ENCODE measurements at regions not wholly inside any gene's neighbourhood (a gene's known extent, or its start where the extent isn't known, plus 50 kb on each side); places are given as distances from the start of the nearest gene placed in this dataset.
A peak's percentile ranks its signal among the peaks of the same experiment; 100 is the strongest.
"Not testable (repeated sequence)": the region's sequence is repeated elsewhere in the genome, so short reads cannot be mapped to it uniquely, and the experiment has no call there.

DNA sequence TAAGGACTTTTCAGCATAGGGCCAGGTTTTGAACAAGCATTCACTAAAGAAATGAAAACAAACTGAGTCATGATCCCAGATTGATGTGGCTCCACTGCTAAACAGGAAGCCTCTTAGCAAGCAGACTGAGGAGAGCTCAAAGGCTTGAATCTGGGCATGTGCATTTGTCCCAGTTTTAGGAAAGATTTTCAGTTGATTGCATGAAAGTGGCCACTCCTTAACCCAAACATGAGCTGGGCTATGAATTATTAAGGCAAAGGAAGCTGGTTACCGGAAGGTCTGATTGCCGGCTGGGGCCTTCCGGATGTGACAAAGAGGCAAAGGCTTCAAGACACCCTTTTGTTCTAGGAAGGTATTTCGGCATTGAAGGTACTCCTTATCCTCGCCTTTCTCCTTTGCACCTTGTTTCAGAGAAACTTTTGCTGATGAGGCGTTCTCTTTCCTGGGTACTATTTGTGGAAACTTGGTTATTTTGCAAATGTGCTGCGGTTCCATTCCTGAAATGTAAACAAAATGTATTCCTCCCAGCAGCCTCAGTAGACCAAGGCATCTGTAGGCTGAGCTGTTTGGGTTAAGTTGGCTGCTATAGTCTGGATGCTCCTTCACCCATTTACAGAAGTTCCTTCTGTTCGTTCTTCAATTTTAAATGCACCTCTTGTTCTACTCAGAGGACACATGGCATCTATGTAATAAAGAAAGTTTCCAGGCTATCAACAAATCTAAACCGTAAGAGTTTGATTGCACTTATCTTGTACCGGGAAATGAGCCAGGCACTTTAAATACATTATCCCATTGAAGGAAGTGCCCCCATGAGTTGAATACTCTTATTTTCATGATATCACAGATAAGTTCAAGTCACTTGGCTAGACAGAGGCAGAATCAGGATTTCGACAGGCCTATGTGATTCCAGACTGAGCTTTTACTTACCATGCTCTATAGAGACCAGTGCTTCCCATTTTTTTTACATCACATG, 115.6 kb upstream of the METAP2 start:
- Mint-ChIP-seq H3K36me3 (no peaks in the 10 kb centered on the region), H3K9me3 (no peaks in the 10 kb centered on the region), H3K4me1 (no peaks in the 10 kb centered on the region), H3K4me3 (no peak overlapping the region), H3K27ac (no peak overlapping the region)
- DNase-seq (ENCODE audit: low spot score in 2 of 2) (no peak), ATAC-seq (peak; percentile 37)

- ATAC-seq: no peak
- H3K9me3 Mint-ChIP-seq: no peaks in the 10 kb centered on the region
Measured at GRCh38 chr12:95365912-95366311, 108.0 kb upstream of the METAP2 start.

GRCh38 chr12:95368931-95369330, 105.0 kb upstream of the METAP2 start:
- Mint-ChIP-seq H3K4me3 (no peak overlapping the region), H3K36me3 (no peaks in the 10 kb centered on the region), H3K9me3 (no peaks in the 10 kb centered on the region), H3K27ac (no peak overlapping the region), H3K4me1 (no peaks in the 10 kb centered on the region)
- DNase-seq (ENCODE audit: low spot score in 2 of 2) (no peak), ATAC-seq (no peak)

More at GRCh38 chr12:95365912-95366311, 108.0 kb upstream of the METAP2 start:
- Mint-ChIP-seq H3K4me3 (no peak overlapping the region), H3K36me3 (no peaks in the 10 kb centered on the region), H3K27ac (no peak overlapping the region), H3K4me1 (no peaks in the 10 kb centered on the region)
- no peak for DNase-seq (ENCODE audit: low spot score in 2 of 2)

DNA sequence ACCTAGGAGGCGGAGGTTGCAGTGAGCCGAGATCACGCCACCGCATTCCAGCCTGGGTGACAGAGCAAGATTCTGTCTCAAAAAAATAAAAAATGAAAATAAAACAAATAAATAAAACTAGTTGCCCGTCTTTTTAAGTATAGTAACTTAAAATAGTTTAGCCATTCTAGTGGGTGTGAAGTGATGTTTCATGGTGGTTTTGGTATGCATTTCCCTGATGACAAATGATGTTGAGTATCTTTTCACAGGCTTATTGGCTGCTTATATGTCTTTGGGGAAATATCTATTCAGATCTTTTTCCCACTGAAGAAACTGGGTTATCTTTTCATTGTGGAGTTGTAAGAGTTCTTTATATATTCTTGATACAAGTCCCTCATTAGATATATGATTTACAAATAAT, 102.4 kb upstream of the METAP2 start:
- Mint-ChIP-seq H3K36me3 (no peaks in the 10 kb centered on the region), H3K27ac (no peak overlapping the region), H3K4me3 (no peak overlapping the region), H3K4me1 (no peaks in the 10 kb centered on the region), H3K9me3 (no peaks in the 10 kb centered on the region)
- ATAC-seq: no peak
- no peak for DNase-seq (ENCODE audit: low spot score in 2 of 2)

DNA sequence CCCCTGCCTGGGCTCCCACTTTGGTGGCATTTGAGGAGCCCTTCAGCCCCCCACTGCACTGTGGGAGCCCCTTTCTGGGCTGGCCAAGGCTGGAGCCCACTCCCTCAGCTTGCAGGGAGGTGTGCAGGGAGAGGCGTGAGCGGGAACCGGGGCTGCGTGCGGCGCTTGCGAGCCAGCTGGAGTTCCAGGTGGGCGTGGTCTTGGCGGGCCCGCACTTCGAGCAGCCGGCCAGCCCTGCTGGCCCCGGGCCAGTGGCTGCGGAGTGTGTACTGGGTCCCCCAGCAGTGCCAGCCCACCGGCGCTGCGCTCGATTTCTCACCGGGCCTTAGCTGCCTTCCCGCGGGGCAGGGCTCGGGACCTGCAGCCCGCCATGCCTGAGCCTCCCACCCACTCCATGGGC, 94.5 kb upstream of the METAP2 start:
- not testable (repeated sequence) for H3K27ac Mint-ChIP-seq

GRCh38 chr12:95380334-95380733, 93.6 kb upstream of the METAP2 start:
- H3K36me3 Mint-ChIP-seq; H3K4me1 Mint-ChIP-seq; H3K4me3 Mint-ChIP-seq; H3K9me3 Mint-ChIP-seq; DNase-seq (ENCODE audit: low spot score in 2 of 2); ATAC-seq; H3K27ac Mint-ChIP-seq: not testable (repeated sequence)

More for the DNA sequence above, 94.5 kb upstream of the METAP2 start:
- ATAC-seq; H3K4me1 Mint-ChIP-seq; DNase-seq (ENCODE audit: low spot score in 2 of 2); H3K9me3 Mint-ChIP-seq; H3K4me3 Mint-ChIP-seq; H3K36me3 Mint-ChIP-seq: not testable (repeated sequence)

DNA sequence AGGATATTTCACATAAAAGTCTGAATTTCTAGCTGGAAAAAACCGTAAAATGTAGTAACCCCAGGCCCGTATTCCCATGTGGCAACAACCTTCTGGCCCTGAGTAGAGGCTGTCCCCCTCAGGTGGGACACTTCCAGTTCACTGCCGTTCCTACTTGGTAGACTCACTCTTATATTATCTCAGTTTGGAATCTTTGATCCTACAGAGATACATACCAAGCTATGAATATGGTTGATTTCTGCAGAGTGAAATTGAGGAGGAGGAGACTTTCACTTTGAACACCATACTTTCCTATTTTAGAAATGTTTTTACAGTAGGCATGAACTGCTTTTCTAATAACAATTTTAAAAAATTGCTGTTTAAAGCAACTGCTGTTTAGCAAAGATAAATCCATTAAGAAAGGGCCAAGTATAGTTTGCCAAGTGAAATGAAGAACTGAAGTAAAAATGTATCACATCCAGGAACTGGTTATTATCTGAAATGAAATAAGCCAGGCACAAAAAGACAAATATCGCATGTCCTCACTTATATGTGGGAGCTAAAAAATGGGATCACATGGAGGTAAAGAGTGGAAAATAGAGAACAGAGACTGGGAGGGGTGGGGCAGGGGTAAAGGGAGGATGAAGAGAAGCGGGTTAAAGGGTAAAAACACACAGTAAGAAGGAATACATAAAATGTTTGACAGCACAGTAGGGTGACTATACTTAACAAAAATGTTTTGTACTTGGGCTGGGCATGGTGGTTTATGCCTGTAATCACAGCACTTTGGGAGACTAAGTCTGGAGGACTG, 92.8 kb upstream of the METAP2 start:
- no peaks in the 10 kb centered on the region for H3K4me1 Mint-ChIP-seq
- H3K4me3 Mint-ChIP-seq: no peak overlapping the region
- DNase-seq (ENCODE audit: low spot score in 2 of 2) (no peak), ATAC-seq (no peak)
- H3K27ac Mint-ChIP-seq: no peak overlapping the region
- H3K36me3 Mint-ChIP-seq: peaks cover 4% of the 10 kb centered on the region
- H3K9me3 Mint-ChIP-seq: no peaks in the 10 kb centered on the region

GRCh38 chr12:95383920-95384319, 90.0 kb upstream of the METAP2 start:
- not testable (repeated sequence) for H3K36me3 Mint-ChIP-seq; H3K9me3 Mint-ChIP-seq; DNase-seq (ENCODE audit: low spot score in 2 of 2); H3K27ac Mint-ChIP-seq; ATAC-seq; H3K4me1 Mint-ChIP-seq; H3K4me3 Mint-ChIP-seq

DNA sequence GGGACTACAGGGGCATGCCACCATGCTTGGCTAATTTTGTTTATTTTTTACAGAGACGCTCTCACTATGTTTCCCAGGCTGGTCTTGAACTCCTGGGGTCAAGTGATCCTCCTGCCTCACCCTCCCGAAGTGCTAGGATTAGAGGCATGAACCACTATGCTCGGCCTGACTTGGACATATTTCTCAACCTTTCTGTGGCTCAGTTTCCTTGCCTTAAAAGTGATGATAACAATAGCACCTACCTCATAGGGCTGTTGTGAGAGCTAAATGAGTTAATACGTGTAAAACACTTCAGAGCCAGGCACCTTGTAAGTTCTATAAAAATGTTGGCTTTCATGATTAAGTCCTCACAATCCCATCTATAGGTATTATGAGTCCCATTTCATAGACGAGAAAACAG, 89.2 kb upstream of the METAP2 start:
- no peak for ATAC-seq

DNA sequence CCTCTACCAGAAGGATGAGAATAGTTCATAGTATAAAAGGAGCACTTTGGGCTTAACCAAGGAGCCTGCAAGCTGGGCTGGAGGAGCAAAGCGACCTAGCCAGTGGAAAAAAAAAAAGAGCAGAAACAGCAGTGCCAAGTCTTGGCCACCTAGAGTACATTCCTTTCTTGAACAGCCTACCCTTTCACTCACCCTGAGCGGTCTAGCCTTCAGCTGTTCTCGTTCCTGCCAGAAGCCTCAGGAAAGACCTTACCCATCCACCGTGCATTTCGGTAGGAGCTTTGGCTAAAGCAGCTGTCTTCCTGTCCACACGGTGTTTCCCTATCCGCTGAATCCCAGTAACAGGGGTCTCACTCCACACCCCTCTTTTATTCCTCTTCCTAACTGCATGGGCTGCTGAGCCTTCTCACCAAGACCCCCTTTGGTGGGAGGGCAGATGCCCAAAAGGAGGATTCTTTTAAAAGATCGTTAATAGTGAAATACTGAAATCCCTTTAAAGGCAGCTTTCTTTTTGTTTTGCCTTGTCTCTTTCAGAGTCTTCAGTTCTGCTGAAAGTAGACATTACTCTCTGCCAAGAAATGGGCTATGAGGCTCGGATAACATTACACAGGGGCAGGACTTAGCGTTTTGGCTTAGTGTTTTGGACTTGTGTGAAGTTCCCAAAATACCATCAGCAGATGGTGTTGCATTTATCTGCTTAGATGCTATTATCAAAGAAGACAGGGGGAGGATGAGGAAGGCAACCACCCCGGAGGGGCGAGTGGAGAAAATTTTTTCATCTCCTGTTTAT, 88.5 kb upstream of the METAP2 start:
- Mint-ChIP-seq H3K4me3 (no peak overlapping the region), H3K4me1 (no peaks in the 10 kb centered on the region), H3K36me3 (peaks cover 4% of the 10 kb centered on the region), H3K9me3 (no peaks in the 10 kb centered on the region), H3K27ac (no peak overlapping the region)
- no peak for ATAC-seq
- DNase-seq (ENCODE audit: low spot score in 2 of 2): no peak

More for the DNA sequence above, 89.2 kb upstream of the METAP2 start:
- Mint-ChIP-seq H3K4me1 (no peaks in the 10 kb centered on the region), H3K4me3 (no peak overlapping the region), H3K9me3 (no peaks in the 10 kb centered on the region), H3K27ac (no peak overlapping the region), H3K36me3 (peaks cover 4% of the 10 kb centered on the region)
- no peak for DNase-seq (ENCODE audit: low spot score in 2 of 2)

DNA sequence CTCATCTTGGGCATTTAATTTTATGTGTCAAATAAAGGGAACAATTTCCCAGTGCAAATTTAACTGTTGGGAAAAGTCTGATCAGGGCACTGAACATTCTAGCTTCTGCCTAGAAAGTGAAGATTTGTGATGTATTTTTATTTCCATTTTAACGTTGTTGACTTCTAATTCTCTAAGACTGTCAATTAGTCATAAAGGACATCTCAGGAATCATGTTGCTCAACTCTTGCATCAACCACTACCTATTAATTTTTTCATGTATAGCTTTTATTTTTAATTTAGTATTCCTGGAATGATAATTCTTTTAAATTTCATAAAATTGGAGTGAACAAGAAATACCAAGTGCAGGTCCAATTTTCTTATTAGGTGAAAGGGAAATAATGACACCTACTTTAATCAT, 87.9 kb upstream of the METAP2 start:
- DNase-seq (ENCODE audit: low spot score in 2 of 2): no peak
- no peaks in the 10 kb centered on the region for H3K9me3 Mint-ChIP-seq
- H3K4me1 Mint-ChIP-seq: no peaks in the 10 kb centered on the region
- H3K4me3 Mint-ChIP-seq: no peak overlapping the region
- no peak overlapping the region for H3K27ac Mint-ChIP-seq
- no peak for ATAC-seq
- peaks cover 4% of the 10 kb centered on the region for H3K36me3 Mint-ChIP-seq

DNA sequence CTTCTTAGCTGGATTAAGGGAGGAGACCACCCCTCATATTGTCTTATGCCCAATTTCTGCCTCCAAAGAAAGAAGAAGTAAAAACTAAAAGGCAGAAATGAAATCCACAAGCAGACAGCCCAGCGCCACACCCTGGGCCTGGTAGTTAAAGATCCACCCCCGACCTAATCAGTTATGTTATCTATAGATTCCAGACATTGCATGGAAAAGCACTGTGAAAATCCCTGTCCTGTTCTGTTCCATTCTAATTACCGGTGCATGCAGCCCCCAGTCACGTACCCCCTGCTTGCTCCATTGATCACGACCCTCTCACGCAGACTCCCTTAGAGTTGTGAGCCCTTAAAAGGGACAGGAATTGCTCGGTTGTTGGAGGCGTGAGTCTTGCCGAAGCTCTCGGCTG, 85.7 kb upstream of the METAP2 start:
- not testable (repeated sequence) for DNase-seq (ENCODE audit: low spot score in 2 of 2); H3K4me3 Mint-ChIP-seq; ATAC-seq; H3K4me1 Mint-ChIP-seq; H3K36me3 Mint-ChIP-seq; H3K9me3 Mint-ChIP-seq; H3K27ac Mint-ChIP-seq

DNA sequence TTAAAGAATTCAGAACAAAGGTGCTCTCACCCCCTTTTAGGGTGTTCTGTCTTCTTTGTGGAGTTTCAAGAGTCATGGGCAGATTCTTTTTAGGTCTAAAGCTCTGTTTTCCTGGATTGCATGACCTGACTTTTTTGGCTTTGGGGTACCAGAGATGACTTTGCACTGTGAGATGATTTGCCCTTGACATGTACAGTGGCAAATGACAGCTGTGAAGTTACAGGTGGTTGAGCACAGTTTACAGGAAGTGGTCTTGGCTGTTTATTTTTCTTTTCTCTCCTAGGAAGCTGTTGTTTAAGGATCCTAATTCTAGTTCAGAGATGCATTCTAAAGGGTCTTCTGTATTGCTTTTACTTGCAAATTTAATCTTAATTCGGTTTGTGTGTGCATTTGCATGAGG, 83.8 kb upstream of the METAP2 start:
- H3K4me1 Mint-ChIP-seq: no peaks in the 10 kb centered on the region
- H3K9me3 Mint-ChIP-seq: peaks cover 3% of the 10 kb centered on the region
- no peak overlapping the region for H3K4me3 Mint-ChIP-seq
- ATAC-seq (no peak), DNase-seq (ENCODE audit: low spot score in 2 of 2) (no peak)
- no peaks in the 10 kb centered on the region for H3K36me3 Mint-ChIP-seq
- H3K27ac Mint-ChIP-seq: no peak overlapping the region

DNA sequence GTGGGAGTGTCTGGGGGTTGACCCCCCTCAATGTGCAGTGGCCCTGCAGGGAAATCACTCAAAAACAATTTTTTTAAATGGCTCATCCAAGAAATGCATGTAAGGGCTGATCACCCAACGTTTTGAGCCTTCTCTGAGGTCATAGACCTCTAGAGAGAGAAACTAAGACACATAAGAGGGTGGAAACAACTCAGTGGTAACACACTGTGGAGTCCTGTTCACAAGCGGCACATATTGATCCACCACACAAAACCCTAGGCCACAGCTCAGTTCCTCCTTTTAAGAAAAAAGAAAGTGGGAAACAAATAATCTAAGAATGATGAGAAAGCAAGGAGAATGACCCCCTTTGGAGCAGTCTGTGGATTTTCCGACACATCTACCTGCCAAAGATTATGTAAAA, 83.0 kb upstream of the METAP2 start:
- Mint-ChIP-seq H3K9me3 (peaks cover 3% of the 10 kb centered on the region), H3K36me3 (no peaks in the 10 kb centered on the region), H3K4me1 (no peaks in the 10 kb centered on the region), H3K27ac (no peak overlapping the region), H3K4me3 (no peak overlapping the region)
- DNase-seq (ENCODE audit: low spot score in 2 of 2): no peak
- ATAC-seq: no peak

GRCh38 chr12:95393191-95393790, 80.7 kb upstream of the METAP2 start:
- Mint-ChIP-seq H3K4me1 (no peaks in the 10 kb centered on the region), H3K9me3 (peaks cover 3% of the 10 kb centered on the region), H3K27ac (no peak overlapping the region), H3K4me3 (no peak overlapping the region), H3K36me3 (no peaks in the 10 kb centered on the region)
- no peak for ATAC-seq
- no peak for DNase-seq (ENCODE audit: low spot score in 2 of 2)
